GM21825 (cell line): ENCODE measurements at regions not wholly inside any gene's neighbourhood (a gene's known extent, or its start where the extent isn't known, plus 50 kb on each side); places are given as distances from the start of the nearest gene placed in this dataset.
"Not testable (repeated sequence)": the region's sequence is repeated elsewhere in the genome, so short reads cannot be mapped to it uniquely, and the experiment has no call there.

Experiments
- ATAC-seq: cut with Tn5 transposase; IDR thresholded peaks from one replicate; pipeline ENCODE4 v1.9.1; 2021; ENCODE audit warnings: mild to moderate bottlenecking, moderate library complexity; ENCODE audit not compliant: unreplicated experiment

- ATAC-seq, result no peak
Measured at GRCh38 chr5:112570708-112571444, 151.8 kb upstream of the EPB41L4A start.

GRCh38 chr5:112573441-112573840 is 154.4 kb upstream of the EPB41L4A start:
- no peak for ATAC-seq

DNA sequence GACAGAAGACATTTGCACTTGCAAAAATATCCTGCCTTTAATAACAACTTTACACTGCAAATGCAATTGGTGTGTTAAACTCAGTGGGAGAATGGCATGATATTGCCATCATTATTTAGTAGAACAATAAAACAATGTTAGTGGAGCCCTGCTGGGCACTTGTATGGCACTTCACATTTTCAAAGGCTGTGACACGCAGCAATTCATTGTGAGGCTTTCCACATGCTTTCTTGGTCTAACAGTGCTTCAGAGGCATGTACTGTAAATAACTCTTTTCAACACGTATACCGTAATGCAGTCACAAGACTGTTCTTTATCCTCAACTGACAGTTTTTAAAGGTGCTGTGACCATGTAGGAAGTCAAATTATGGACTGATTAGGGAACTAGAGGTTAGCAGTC is 155.5 kb upstream of the EPB41L4A start:
- ATAC-seq, result no peak

GRCh38 chr5:112576298-112576925 is 157.3 kb upstream of the EPB41L4A start:
- no peak for ATAC-seq

- ATAC-seq, result no peak
Measured at GRCh38 chr5:112579599-112580170, 158.0 kb upstream of the APC start.

DNA sequence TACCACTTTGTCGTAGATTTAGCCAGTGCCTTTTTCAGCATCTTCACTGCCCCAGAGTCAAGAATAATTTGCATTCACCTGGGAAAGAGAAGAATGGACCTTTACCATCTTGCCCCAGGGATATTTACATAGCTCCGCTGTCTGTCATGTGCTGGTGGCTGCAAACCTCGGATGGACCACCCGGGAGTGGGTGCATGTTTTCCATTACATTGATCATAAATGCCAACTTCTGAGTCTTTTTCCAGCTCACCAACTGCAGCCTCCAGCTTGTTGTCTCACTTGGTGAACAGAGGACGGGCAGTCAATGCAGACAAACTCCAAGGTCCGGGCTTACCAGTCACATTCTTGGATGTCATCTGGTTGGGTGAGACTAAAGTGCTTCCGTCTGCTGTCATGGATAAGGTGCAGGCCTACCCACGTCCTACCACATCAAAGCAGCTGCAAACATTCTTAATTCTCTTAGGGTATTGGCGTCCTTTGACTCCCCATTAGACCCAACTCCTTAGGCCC is 155.8 kb upstream of the APC start:
- ATAC-seq, result no peak

DNA sequence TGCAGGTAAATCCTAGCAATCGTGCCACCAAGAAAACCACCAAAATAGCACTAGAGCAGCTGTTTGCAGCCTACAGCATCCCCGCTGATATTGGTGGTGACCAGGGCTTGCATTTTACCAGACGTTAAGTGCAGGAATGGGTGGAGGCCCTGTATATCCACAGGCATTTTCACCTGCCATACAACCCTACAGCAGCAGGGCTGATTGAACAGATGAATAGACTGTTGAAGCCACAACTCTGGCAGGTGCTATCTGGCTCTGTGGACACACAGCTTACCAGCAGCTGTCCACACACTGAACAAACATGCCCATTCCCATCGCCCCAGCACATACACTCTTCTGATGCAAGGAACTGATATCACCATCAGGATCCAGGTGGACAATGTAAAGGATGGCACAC is 154.5 kb upstream of the APC start:
- ATAC-seq, result no peak

DNA sequence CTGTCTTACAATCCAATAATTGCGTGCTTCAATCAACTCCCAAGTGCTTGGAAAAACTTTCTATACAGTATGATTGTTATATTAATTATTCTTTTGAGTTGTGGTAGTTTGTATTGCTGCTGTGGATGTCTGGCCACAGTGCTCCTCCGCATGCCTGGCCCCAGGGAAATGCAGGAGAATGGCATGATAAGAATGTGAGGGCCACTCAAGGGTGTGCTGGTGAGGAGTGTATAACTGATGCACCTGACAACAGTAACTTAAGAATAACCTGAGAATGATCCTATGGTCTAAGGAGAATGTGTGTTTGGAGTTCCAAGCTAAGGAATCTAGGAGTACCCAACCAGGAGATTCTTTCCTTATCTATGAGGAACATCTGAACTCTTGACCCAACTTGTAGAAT is 152.9 kb upstream of the APC start:
- ATAC-seq, result no peak

GRCh38 chr5:112586596-112587062 is 151.1 kb upstream of the APC start:
- ATAC-seq, result peak; percentile 76

- not testable (repeated sequence) for ATAC-seq
Measured at GRCh38 chr5:112590858-112591257, 146.8 kb upstream of the APC start.

- no peak for ATAC-seq
Measured at GRCh38 chr5:112594095-112594850, 143.4 kb upstream of the APC start.

GRCh38 chr5:112594941-112595340 is 142.7 kb upstream of the APC start:
- no peak for ATAC-seq

DNA sequence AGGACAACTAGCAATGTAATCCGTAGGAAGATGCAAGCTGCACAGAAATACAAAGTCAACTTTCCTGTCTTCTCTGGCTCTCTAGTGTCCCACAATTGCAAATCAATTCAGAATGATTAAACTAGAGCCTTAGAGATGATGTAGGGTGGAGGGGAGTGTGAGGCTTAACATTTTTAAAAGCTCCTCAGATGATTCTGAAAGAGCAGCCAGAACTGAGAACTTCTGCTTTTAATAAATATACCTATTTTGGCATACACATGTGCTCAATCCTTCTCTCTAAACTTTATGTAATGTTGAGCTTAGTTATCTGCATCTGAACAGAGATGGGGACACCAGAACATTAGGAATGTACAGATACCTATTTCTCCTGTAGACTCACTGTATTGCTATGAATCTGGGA is 139.9 kb upstream of the APC start:
- no peak for ATAC-seq

GRCh38 chr5:112600510-112600909 is 137.2 kb upstream of the APC start:
- not testable (repeated sequence) for ATAC-seq

GRCh38 chr5:112604732-112605630 is 132.7 kb upstream of the APC start:
- peak; percentile 78 for ATAC-seq

DNA sequence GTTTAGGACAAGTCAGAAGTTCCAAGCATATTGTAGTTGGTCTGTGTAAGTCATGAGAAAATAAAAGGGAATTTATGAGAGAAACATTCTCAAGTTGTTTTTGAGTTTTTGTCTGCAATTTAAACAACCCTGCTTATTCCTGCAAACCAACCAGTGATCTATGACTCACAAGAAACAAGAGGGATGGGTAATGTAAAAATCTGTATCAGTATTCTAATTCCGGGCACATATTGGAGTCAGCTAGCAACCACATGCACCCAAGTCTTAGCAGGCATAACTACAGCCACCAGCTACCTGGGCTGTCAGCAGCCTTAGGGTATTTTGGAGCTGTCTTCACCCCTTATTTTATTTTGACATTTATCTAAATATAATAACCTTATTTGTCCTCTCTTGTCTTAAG is 128.7 kb upstream of the APC start:
- no peak for ATAC-seq

GRCh38 chr5:112612663-112613062 is 125.0 kb upstream of the APC start:
- no peak for ATAC-seq

- no peak for ATAC-seq
Measured at GRCh38 chr5:112614285-112614684, 123.4 kb upstream of the APC start.

DNA sequence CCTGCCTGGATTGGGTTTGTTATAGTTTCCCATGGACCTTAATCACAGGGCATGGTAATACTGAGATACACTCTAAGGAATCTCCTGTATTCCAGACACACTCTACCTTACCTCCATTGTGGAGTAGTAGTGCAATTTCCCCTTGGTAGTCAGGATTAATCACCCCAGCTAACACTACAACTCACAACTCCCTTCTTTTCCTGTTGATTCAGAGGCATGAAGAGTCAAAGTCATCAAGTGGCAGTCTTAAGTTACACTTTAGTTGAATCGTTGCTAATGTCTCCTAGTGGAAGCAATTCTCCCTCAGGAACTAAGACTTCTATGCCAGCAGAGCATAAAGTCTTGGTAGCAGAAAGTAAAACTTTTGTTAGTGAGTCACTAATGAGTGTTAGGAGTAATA is 122.7 kb upstream of the APC start:
- no peak for ATAC-seq

- ATAC-seq, result no peak
Measured at GRCh38 chr5:112616812-112617547, 120.7 kb upstream of the APC start.
